GM18951 (cell line): ENCODE measurements at regions not wholly inside any gene's neighbourhood (a gene's known extent, or its start where the extent isn't known, plus 50 kb on each side); places are given as distances from the start of the nearest gene placed in this dataset.

Source experiments
- POLR2A ChIP-seq: IDR thresholded peaks from 4 replicates; pipeline ENCODE4 v1.6.1; 2011; ENCODE audit warnings: mild to moderate bottlenecking; ENCODE audit not compliant: insufficient read length, insufficient read depth; ENCODE audit errors: extremely low read depth
- in situ Hi-C: fragments of 300-500 bp; cut with MboI; formaldehyde crosslinking; loops from one replicate; pipeline ENCODE4 v1.12.0; 2022; ENCODE audit warnings: low sequenced_read_pairs, mixed read lengths, inconsistent platforms; ENCODE audit not compliant: unreplicated experiment

DNA sequence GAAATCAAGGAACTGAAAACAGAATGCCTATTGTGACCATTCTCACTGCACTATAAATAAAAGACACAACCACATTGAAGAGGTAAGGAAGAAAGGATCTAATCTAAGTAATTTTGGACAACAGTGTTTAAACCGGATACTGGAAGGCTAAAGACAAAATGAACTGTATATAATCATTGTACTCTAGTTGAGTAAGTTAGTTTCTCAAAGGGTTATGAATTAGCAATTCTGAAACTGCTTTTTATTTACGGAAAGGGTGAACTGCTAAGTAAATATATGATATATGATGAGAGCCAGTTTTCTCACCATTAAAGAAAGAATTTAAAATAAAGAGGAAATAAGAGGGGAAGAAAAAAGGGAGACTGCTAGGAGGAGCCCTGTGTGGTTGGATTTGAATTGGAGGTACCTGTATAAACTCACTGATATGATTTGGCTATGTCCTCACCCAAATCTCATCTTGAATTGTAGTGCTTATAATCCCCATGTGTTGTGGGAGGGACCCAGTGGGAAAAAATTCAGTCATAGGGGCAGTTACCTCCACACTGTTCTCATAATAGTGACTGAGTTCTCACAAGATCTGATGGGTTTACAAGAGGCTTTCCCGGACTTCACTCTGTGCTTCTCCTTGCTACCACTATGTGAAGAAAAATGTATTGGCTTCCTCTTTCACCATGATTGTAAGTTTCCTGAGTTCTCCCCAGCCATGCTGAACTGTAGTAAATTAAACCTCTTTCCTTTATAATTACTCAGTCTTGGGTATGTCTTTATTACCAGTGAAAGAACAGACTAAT is 607.7 kb downstream of the PYDC2 start:
- no peak for TF ChIP-seq POLR2A
- in situ Hi-C loops: no loop called here

DNA sequence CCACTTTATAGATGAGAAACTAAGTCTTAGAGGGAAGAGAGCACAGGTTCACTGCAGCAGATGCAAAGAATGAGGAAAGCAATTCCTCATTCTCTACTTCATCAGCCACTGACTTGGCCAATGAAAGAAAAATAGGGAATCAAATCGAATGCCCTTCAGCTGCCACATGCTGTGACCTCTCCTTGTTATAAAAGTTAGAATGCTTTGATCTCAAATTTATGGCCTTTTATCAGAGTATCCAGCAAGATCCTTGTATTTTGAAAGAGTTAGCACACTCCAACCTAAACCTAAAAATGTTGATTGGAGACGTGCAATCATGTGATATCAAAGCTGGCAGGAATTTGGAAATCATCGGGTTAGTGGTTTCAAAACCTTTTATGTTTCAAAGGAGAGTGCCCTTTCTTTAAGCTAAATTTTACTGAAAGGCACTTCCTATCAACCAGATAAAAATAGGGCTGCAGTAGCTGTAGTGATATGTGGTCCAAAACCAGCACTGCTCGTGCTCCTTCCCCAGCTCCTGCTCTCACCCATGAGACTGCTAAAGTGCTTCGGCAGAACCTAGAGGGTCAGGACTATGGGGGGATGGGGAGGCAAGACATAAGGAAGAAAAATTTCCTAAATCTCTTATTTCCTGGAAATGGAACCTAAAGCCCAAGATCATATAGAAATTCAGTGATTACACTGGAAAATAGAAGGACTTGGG is 617.0 kb downstream of the PYDC2 start:
- no peak for TF ChIP-seq POLR2A
- in situ Hi-C loops: no loop called here

DNA sequence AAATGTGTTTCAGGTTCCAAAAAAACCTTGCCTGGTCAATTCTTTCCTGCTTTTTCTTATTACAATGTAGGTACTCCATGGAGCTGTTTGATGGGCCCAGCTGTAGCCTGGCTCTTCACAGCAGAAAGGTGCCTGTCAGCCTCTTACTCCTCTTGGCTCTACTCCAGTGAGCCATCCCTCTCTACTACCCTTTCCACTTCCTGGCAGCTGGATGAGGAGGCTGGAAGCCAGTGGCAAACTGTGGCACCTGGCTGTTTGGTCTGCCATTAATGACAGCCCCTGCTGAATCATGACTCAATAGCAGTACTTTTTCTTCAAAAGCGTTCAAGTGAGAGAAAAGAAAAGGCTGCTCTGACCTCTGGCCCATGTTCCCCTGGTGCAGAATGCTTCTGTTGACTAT is 618.1 kb downstream of the PYDC2 start:
- in situ Hi-C loops: no loop called here
- no peak for TF ChIP-seq POLR2A

DNA sequence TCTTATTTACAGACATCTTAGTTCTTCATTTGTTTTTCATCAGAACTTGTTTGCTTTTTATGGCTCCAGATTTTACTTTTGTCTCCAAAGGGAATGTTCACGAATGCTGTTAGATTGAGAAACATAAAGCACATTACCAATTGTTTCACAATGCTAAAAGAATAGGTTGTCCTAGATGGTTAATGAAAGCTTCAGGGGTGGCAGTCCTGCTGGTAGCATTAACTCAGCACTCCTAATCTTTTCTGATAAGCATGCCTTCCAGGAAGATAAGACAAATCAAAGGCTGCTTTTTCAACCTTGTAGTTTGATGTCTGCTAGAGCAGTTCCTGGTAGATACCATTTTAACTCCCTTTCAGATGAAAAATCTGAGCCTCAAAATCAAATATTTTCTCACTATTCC is 619.4 kb downstream of the PYDC2 start:
- in situ Hi-C loops: no loop called here
- no peak for TF ChIP-seq POLR2A

DNA sequence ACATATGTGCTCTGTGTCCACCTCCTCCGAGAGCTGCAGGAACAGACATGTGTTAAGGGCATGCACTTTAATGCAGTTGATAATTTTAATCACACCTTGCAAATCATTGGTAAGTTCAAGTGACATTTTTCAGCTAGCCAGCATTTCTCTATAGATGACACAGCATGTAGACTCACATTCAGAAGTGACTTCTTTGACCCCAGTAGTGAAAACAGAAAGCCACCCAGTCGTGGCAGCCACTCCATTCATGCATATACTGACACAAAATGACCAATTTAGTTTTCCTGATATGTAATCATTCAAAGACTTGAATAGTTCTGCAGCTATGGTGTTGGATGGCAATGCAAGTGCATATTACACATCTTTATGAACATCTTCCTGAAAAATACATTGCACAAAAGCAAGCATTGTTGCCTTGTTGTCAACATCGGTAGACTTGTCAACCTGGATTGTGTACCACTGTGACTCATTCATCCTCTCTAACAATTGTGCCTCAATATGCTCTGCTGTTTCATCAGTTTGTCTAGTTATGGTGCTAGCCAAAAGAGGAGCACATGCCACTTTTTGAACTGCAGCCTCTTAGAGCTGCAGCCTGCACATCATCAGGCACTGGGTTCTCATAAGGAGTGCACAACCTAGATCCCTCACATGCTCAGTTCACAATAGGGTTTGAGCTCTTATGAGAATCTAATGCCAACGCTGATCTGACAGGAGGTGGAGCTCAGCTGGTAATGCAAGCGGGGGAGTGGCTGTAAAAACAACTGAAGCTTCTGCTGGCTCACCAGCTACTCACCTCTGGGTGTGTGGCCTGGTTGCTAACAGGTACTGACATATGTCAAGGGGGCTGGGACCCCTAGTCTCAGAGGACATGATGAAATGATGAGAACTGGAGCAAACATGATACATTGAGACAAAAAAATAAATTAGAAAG is 622.0 kb downstream of the PYDC2 start:
- in situ Hi-C loops: no loop called here
- no peak for TF ChIP-seq POLR2A
